HCT116 (cell line): ENCODE measurements at regions not wholly inside any gene's neighbourhood (a gene's known extent, or its start where the extent isn't known, plus 50 kb on each side); places are given as distances from the start of the nearest gene placed in this dataset.

Source experiments
- ATAC-seq: fragments of 200-7000 bp; cut with Tn5 transposase; 2 replicates; pipeline ENCODE4 v1.9.1; 2020; ENCODE audit warnings: mild to moderate bottlenecking, moderate library complexity
- BruUV-seq: library from RNA; stranded (reverse); fragments of 400-500 nt; replicated peaks from 2 replicates; lab custom pipeline; 2021; lab: Mats Ljungman, UMichigan
- CTCF ChIA-PET: fragments of 300-600 bp; sonication (Branson Sonifier 250); formaldehyde crosslinking; loops from one replicate; lab custom pipeline; 2021; ENCODE audit warnings: antibody characterized with exemption; lab: Charles Lee
- POLR2A ChIA-PET: fragments of 300-600, 350-600 bp; sonication (Branson Sonifier 250); formaldehyde crosslinking; loops from one replicate; lab custom pipeline; 2021; ENCODE audit warnings: antibody characterized with exemption; lab: Charles Lee
- RAD21 ChIA-PET, 2 experiments: fragments of 300-600 bp; sonication (Branson Sonifier 250); formaldehyde crosslinking; loops; one replicate each; lab custom pipeline; 2023; ENCODE audit warnings: low total read pairs in 2 of 2; ENCODE audit not compliant: uncharacterized antibody in 2 of 2, unreplicated experiment in 2 of 2, low non-redundant PET in 1 of 2; lab: Charles Lee
- DNase-seq: peaks from one replicate; pipeline ENCODE4 v3.0.0-alpha.2; 2010; ENCODE audit warnings: low read depth, low spot score
- H2AFZ ChIP-seq: fragments of 200-600 bp; shearing (Covaris generic), sonication (generic); 2 replicates; pipeline ENCODE4 v1.6.1; 2017; ENCODE audit warnings: low read depth, mixed run types, mixed read lengths, antibody characterized with exemption, low read length; ENCODE audit not compliant: poor library complexity, severe bottlenecking
- H3K27ac ChIP-seq: 2 replicates; pipeline ENCODE4 v1.5.1; 2012; ENCODE audit warnings: low read depth, low read length
- H3K27me3 ChIP-seq: fragments of 200-600 bp; sonication (generic); 2 replicates; pipeline ENCODE4 v1.6.1; 2016; ENCODE audit warnings: mixed run types, low read length, mixed read lengths; ENCODE audit not compliant: insufficient read depth
- H3K36me3 ChIP-seq, 2 experiments: fragments of 200-500 bp in 1 of 2; fragments of 200-600 bp in 1 of 2; sonication (Bioruptor generic) in 1 of 2; sonication (generic) in 1 of 2; 2 replicates each; pipeline versions ENCODE4 v1.5.1 to v1.6.1; 2014 to 2016; ENCODE audit warnings: low read length in 2 of 2, inconsistent platforms in 1 of 2, mixed read lengths in 1 of 2, mixed run types in 1 of 2; ENCODE audit not compliant: insufficient read depth in 2 of 2, control insufficient read depth in 1 of 2
- H3K4me1 ChIP-seq, 2 experiments: fragments of 200-600 bp in 1 of 2; sonication (generic) in 1 of 2; 2 replicates each; pipeline versions ENCODE4 v1.5.1 to v1.6.1; 2012 to 2017; ENCODE audit warnings: low read length in 2 of 2, inconsistent platforms in 1 of 2, mild to moderate bottlenecking in 1 of 2, mixed read lengths in 1 of 2, mixed run types in 1 of 2, moderate library complexity in 1 of 2; ENCODE audit not compliant: insufficient read depth in 2 of 2, control insufficient read depth in 1 of 2
- H3K4me2 ChIP-seq: fragments of 200-600 bp; sonication (generic); 2 replicates; pipeline ENCODE4 v1.6.1; 2017; ENCODE audit warnings: mixed run types, low read length, mixed read lengths
- H3K4me3 ChIP-seq, 2 experiments: fragments of 200-600 bp in 1 of 2; sonication (generic) in 1 of 2; replicated peaks in 1 of 2; 2 replicates each; pipeline ENCODE4 v1.5.1; 2011 to 2016; ENCODE audit warnings: low read length in 2 of 2, control low read depth in 1 of 2, low read depth in 1 of 2, mild to moderate bottlenecking in 1 of 2, mixed read lengths in 1 of 2, mixed run types in 1 of 2
- H3K79me2 ChIP-seq: fragments of 200-600 bp; sonication (generic); 2 replicates; pipeline ENCODE4 v1.6.1; 2017; ENCODE audit warnings: mild to moderate bottlenecking, mixed run types, low read length, moderate library complexity, mixed read lengths; ENCODE audit not compliant: insufficient read depth
- H3K9ac ChIP-seq: fragments of 200-600 bp; sonication (generic); 2 replicates; pipeline ENCODE4 v1.6.1; 2016; ENCODE audit warnings: low read length, mixed read lengths
- H3K9me2 ChIP-seq: fragments of 200-600 bp; sonication (generic), shearing (Covaris generic); 2 replicates; pipeline ENCODE4 v1.6.1; 2017; ENCODE audit warnings: mixed run types, mild to moderate bottlenecking, moderate library complexity; ENCODE audit not compliant: insufficient read depth
- H3K9me3 ChIP-seq, 2 experiments: fragments of 200-500 bp in 1 of 2; fragments of 200-600 bp in 1 of 2; sonication (Bioruptor generic) in 1 of 2; sonication (generic) in 1 of 2; 2 replicates each; pipeline ENCODE4 v1.6.1; 2014 to 2017; ENCODE audit warnings: low read length in 2 of 2, mixed read lengths in 2 of 2, inconsistent platforms in 1 of 2, low read depth in 1 of 2, mild to moderate bottlenecking in 1 of 2, mixed run types in 1 of 2, moderate library complexity in 1 of 2; ENCODE audit not compliant: control insufficient read depth in 1 of 2, insufficient read depth in 1 of 2
- H4K20me1 ChIP-seq: fragments of 200-600 bp; sonication (generic), shearing (Covaris generic); 2 replicates; pipeline ENCODE4 v1.6.1; 2017; ENCODE audit warnings: mixed run types, mild to moderate bottlenecking, moderate library complexity; ENCODE audit not compliant: insufficient read depth
- CBX3 ChIP-seq: IDR thresholded peaks from 2 replicates; pipeline ENCODE4 v1.6.1; 2012; ENCODE audit warnings: low read depth
- ELF1 ChIP-seq: IDR thresholded peaks from 2 replicates; pipeline ENCODE4 v1.6.1; 2012; ENCODE audit warnings: low read depth, borderline replicate concordance
- EZH2phosphoT487 ChIP-seq: fragments of 200-600 bp; IDR thresholded peaks from 2 replicates; pipeline ENCODE4 v1.6.1; 2018; ENCODE audit warnings: antibody characterized with exemption, borderline replicate concordance
- POLR2A ChIP-seq: IDR thresholded peaks from 2 replicates; pipeline ENCODE4 v1.7.0; 2011; ENCODE audit warnings: borderline replicate concordance; ENCODE audit not compliant: insufficient read depth, insufficient read length; ENCODE audit errors: extremely low read depth
- RAD21 ChIP-seq: IDR thresholded peaks from 2 replicates; pipeline ENCODE4 v1.6.1; 2012; ENCODE audit warnings: low read depth, mild to moderate bottlenecking
- SIN3A ChIP-seq: IDR thresholded peaks from 2 replicates; pipeline ENCODE4 v1.6.1; 2012; ENCODE audit warnings: low read depth
- SP1 ChIP-seq: IDR thresholded peaks from 2 replicates; pipeline ENCODE4 v1.6.1; 2012; ENCODE audit warnings: low read depth
- SRF ChIP-seq: IDR thresholded peaks from 2 replicates; pipeline ENCODE4 v1.6.1; 2012; ENCODE audit warnings: low read depth
- YY1 ChIP-seq: IDR thresholded peaks from 2 replicates; pipeline ENCODE4 v1.6.1; 2011; ENCODE audit warnings: low read length, low read depth, moderate library complexity, mild to moderate bottlenecking; ENCODE audit not compliant: insufficient replicate concordance; ENCODE audit errors: extremely low read depth
- ZBTB33 ChIP-seq: IDR thresholded peaks from 2 replicates; pipeline ENCODE4 v1.6.1; 2011; ENCODE audit warnings: mild to moderate bottlenecking, low read length, moderate library complexity; ENCODE audit not compliant: insufficient replicate concordance; ENCODE audit errors: extremely low read depth
- ZFX ChIP-seq: fragments of 450-650 bp; IDR thresholded peaks from 2 replicates; pipeline ENCODE4 v1.6.1; 2017
- ZNF274 ChIP-seq: fragments of 200-500 bp; sonication (Bioruptor generic); IDR thresholded peaks from 2 replicates; pipeline ENCODE4 v1.6.1; 2014; ENCODE audit warnings: mild to moderate bottlenecking, low read depth, low read length, inconsistent platforms
- intact Hi-C: fragments of 100-400 bp; cut with micrococcal nuclease; formaldehyde crosslinking; loops from 2 replicates; pipeline ENCODE4 v1.10.0; 2022
- TF ChIP-seq, protein P1 (sequence below): IDR thresholded peaks from 2 replicates; pipeline ENCODE4 v1.6.1; 2012
- TF ChIP-seq, protein P2 (sequence below): IDR thresholded peaks from 2 replicates; pipeline ENCODE4 v1.6.1; 2012
- TF ChIP-seq, protein P3 (sequence below), 3 experiments: fragments of 200-600 bp in 1 of 3; sonication (generic) in 1 of 3; IDR thresholded peaks in 2 of 3; conservative IDR thresholded peaks in 1 of 3; 2 replicates each; pipeline ENCODE4 v1.5.1; 2012 to 2017; ENCODE audit warnings: low read depth in 2 of 3, low read length in 2 of 3, antibody characterized with exemption in 1 of 3, borderline replicate concordance in 1 of 3, control low read depth in 1 of 3, mild to moderate bottlenecking in 1 of 3, mixed read lengths in 1 of 3, mixed run types in 1 of 3, moderate library complexity in 1 of 3; ENCODE audit not compliant: insufficient read depth in 1 of 3

- no peak overlapping the region for H3K27ac ChIP-seq
- H3K9ac ChIP-seq, result no peak overlapping the region
- no peak overlapping the region for H3K4me2 ChIP-seq
- RAD21 ChIA-PET, result no interaction called here
- H3K4me3 ChIP-seq, result no peak overlapping the region
- no TSS peak for BruUV-seq
- H3K4me1 ChIP-seq, result no peaks in the 10 kb centered on the region
- H3K79me2 ChIP-seq, result no peaks in the 10 kb centered on the region
- no peaks in the 10 kb centered on the region for H3K9me3 ChIP-seq
- ATAC-seq, result no peak
- TF ChIP-seq SP1 (no peak), ZNF274 (no peak), YY1 (no peak), EZH2phosphoT487 (no peak), SIN3A (no peak), ZFX (no peak), ZBTB33 (no peak), CBX3 (no peak), RAD21 (no peak), SRF (no peak), POLR2A (no peak), ELF1 (no peak)
- TF ChIP-seq, protein P1, sequence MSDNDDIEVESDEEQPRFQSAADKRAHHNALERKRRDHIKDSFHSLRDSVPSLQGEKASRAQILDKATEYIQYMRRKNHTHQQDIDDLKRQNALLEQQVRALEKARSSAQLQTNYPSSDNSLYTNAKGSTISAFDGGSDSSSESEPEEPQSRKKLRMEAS, result no peak
- TF ChIP-seq, protein P2, sequence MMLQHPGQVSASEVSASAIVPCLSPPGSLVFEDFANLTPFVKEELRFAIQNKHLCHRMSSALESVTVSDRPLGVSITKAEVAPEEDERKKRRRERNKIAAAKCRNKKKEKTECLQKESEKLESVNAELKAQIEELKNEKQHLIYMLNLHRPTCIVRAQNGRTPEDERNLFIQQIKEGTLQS, result no peak
- TF ChIP-seq, protein P3, sequence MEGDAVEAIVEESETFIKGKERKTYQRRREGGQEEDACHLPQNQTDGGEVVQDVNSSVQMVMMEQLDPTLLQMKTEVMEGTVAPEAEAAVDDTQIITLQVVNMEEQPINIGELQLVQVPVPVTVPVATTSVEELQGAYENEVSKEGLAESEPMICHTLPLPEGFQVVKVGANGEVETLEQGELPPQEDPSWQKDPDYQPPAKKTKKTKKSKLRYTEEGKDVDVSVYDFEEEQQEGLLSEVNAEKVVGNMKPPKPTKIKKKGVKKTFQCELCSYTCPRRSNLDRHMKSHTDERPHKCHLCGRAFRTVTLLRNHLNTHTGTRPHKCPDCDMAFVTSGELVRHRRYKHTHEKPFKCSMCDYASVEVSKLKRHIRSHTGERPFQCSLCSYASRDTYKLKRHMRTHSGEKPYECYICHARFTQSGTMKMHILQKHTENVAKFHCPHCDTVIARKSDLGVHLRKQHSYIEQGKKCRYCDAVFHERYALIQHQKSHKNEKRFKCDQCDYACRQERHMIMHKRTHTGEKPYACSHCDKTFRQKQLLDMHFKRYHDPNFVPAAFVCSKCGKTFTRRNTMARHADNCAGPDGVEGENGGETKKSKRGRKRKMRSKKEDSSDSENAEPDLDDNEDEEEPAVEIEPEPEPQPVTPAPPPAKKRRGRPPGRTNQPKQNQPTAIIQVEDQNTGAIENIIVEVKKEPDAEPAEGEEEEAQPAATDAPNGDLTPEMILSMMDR (IDR thresholded peaks at IDR 0.05 in 2 of 3, conservative IDR thresholded peaks at IDR 0.05 in 1 of 3; ENCODE audit: borderline replicate concordance in 1 of 3, insufficient read depth in 1 of 3, low read depth in 2 of 3, low read length in 2 of 3), result no peak
- intact Hi-C loops, result no loop called here
- H3K9me2 ChIP-seq, result no peaks in the 10 kb centered on the region
- CTCF ChIA-PET, result no interaction called here
- no peak for DNase-seq
- H4K20me1 ChIP-seq, result no peaks in the 10 kb centered on the region
- no peaks in the 10 kb centered on the region for H3K36me3 ChIP-seq
- H2AFZ ChIP-seq, result no peak overlapping the region
- POLR2A ChIA-PET, result no interaction called here
- no peaks in the 10 kb centered on the region for H3K27me3 ChIP-seq
Observed at GRCh38 chr3:101167376-101167775, 153.0 kb downstream of the IMPG2 start.
